Retinal pigment epithelial cell (primary cell): ENCODE measurements at regions not wholly inside any gene's neighbourhood (a gene's known extent, or its start where the extent isn't known, plus 50 kb on each side); places are given as distances from the start of the nearest gene placed in this dataset.

Experiments used
- DNase-seq: peaks from one replicate; pipeline ENCODE4 v3.0.0-alpha.2; 2010; ENCODE audit warnings: low read depth
- H3K4me3 ChIP-seq: 2 replicates; pipeline ENCODE4 v1.5.1; 2011; ENCODE audit warnings: mild to moderate bottlenecking, low read length, control low read depth, moderate library complexity
- CTCF ChIP-seq: conservative IDR thresholded peaks from 2 replicates; pipeline ENCODE4 v1.5.1; 2011; ENCODE audit warnings: low read depth, low read length, control low read depth, inconsistent platforms

- no peak overlapping the region for H3K4me3 ChIP-seq
- no peak for DNase-seq
- TF ChIP-seq CTCF = no peak
Observed at GRCh38 chr16:86063760-86064405, 164.9 kb downstream of the IRF8 start.

GRCh38 chr16:86064431-86065250 is 165.7 kb downstream of the IRF8 start:
- no peak for DNase-seq
- H3K4me3 ChIP-seq = no peak overlapping the region
- TF ChIP-seq CTCF = no peak

GRCh38 chr16:86065711-86066110 is 166.7 kb downstream of the IRF8 start:
- TF ChIP-seq CTCF = no peak
- no peak overlapping the region for H3K4me3 ChIP-seq
- DNase-seq = no peak

GRCh38 chr16:86066811-86067210 is 167.8 kb downstream of the IRF8 start:
- no peak for DNase-seq
- no peak overlapping the region for H3K4me3 ChIP-seq
- no peak for TF ChIP-seq CTCF

GRCh38 chr16:86067516-86067915 is 168.6 kb downstream of the IRF8 start:
- no peak for TF ChIP-seq CTCF

GRCh38 chr16:86067936-86068335 is 169.0 kb downstream of the IRF8 start:
- TF ChIP-seq CTCF = no peak
- DNase-seq = no peak
- no peak overlapping the region for H3K4me3 ChIP-seq

More at GRCh38 chr16:86067516-86067915, 168.6 kb downstream of the IRF8 start:
- DNase-seq = no peak
- no peak overlapping the region for H3K4me3 ChIP-seq

GRCh38 chr16:86068722-86069121 is 169.8 kb downstream of the IRF8 start:
- no peak overlapping the region for H3K4me3 ChIP-seq
- TF ChIP-seq CTCF = no peak
- DNase-seq = no peak
